ENCODE measurements at regions not wholly inside any gene's neighbourhood (a gene's known extent, or its start where the extent isn't known, plus 50 kb on each side); places are given as distances from the start of the nearest gene placed in this dataset.

DNA sequence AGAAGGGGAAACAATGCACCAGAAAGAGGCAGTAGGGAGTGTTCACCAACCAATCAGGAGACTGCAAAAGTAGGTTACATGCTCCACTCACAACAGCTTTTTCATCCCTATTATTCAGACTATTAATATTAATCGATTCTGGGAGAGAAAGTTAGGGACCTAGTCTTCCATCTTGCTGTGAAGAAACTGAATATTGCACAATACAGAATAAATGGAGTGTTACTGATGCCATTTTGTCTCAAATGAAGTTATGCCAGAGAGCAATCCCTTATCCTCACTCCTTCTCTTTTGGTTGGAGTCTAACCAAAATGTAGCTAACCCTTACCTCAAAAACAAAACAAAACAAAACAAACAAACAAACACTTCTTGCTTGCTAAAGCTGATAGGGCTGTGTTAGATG is 1120.9 kb upstream of the GYPC start:
- no peaks in the 10 kb centered on the region for H3K27me3 Mint-ChIP-seq
- ATAC-seq (no peak), DNase-seq (no peak)
- POLR2A ChIA-PET: no interaction called here
- H3K36me3 Mint-ChIP-seq: no peaks in the 10 kb centered on the region
- no peaks in the 10 kb centered on the region for H3K4me1 Mint-ChIP-seq
- H3K27ac Mint-ChIP-seq: no peak overlapping the region
- no peak overlapping the region for H3K4me3 Mint-ChIP-seq
- H3K9me3 Mint-ChIP-seq: peaks cover 0 to 33% (median 5%) of the 10 kb centered on the region in 9 donors

DNA sequence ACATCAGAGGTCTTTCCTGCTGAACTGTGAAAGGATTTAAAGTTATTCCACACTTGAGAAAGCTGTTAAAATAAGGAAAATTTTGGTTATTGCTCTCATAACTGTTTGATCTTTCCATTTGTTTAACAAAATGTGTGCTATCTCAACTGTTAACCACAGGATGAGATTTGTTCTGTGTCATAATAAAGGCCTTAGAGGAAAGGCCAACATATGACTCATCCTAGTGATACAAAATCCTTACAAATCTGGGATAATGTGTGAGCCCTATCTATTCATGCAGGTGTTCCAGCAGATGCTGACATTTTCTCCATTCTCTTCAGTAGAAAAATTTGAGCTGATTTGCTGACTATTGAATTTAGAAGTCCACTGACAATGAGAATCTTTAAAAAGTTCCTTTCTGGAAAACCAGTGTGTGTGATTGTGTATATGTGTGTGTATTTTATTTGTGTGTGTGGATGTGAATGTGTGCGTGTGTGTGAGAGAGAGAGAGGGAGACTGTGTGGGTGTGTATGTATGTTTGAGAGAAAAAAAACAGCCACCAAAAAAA is 1111.9 kb upstream of the GYPC start:
- H3K36me3 Mint-ChIP-seq: no peaks in the 10 kb centered on the region
- POLR2A ChIA-PET: no interaction called here
- DNase-seq (no peak), ATAC-seq (no peak)
- no peaks in the 10 kb centered on the region for H3K4me1 Mint-ChIP-seq
- H3K27ac Mint-ChIP-seq: no peak overlapping the region
- peaks cover 0 to 30% (median 9%) of the 10 kb centered on the region in 9 donors for H3K9me3 Mint-ChIP-seq
- no peaks in the 10 kb centered on the region for H3K27me3 Mint-ChIP-seq
- no peak overlapping the region for H3K4me3 Mint-ChIP-seq

DNA sequence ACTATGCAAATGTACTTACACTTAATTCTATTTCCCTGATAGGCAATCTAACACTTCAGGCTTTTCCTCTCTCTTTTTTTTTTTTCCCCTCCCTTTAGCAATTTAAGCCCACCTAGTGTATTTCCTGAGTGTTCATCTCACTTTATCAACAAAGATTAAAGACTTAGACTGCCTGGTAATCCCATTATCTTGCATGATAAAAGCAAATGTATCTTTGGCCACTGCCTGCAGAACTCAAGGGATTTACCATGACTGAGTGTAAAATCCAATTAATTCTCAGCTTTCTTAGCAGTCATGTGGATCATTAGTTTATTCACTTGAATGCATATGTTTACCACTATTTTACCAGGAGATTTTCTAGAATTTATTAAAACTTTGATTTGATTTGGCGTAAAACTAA is 1102.2 kb upstream of the GYPC start:
- Mint-ChIP-seq H3K27ac (no peak overlapping the region), H3K27me3 (no peaks in the 10 kb centered on the region), H3K9me3 (peaks cover 0 to 27% (median 7%) of the 10 kb centered on the region in 9 donors), H3K4me3 (no peak overlapping the region), H3K4me1 (no peaks in the 10 kb centered on the region), H3K36me3 (no peaks in the 10 kb centered on the region)
- ATAC-seq (no peak), DNase-seq (no peak)
- POLR2A ChIA-PET: no interaction called here

DNA sequence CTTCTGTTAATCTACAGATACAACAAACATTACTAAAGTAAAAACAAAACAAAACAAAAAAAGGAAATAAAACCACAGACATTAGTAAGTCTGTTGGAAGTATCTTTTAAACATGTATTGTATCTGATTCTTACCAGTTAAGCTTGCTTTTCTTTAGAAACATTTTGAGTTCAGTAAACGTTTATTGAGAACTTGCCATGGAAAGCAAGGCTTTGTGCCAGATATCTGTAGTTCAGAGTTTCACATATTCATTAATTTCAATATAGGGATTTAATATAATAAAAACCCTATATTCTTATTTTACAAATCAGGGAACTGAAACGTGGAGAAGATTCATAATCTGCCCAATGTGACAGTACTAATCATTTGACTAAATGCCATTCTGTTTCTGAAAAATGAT is 1101.0 kb upstream of the GYPC start:
- POLR2A ChIA-PET: no interaction called here
- Mint-ChIP-seq H3K9me3 (peaks cover 0 to 15% (median 2%) of the 10 kb centered on the region in 9 donors), H3K4me1 (no peaks in the 10 kb centered on the region), H3K27me3 (no peaks in the 10 kb centered on the region), H3K36me3 (no peaks in the 10 kb centered on the region), H3K27ac (no peak overlapping the region), H3K4me3 (no peak overlapping the region)
- ATAC-seq (no peak), DNase-seq (no peak)

DNA sequence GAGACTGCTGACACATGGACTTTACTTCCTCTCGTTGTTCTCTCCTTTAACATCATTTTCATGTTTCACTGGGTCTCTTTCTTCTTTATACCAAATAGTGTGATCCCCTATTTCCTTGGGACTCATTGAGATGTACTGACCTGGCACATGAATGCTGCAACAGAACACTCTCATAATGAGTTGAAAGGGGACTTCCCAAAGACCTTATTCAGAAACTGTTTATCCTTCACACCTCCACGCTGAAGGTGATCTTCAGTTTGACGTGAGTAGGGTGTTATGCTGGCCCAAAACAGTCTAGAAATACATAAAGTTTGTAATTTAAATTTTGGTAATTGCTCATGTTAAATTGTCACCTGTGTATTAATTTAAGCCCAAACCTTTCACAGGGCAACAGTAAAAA is 1096.8 kb upstream of the GYPC start:
- Mint-ChIP-seq H3K36me3 (no peaks in the 10 kb centered on the region), H3K27ac (no peak overlapping the region), H3K27me3 (no peaks in the 10 kb centered on the region), H3K4me1 (no peaks in the 10 kb centered on the region), H3K9me3 (peaks cover 0 to 10% (median 3%) of the 10 kb centered on the region in 9 donors), H3K4me3 (no peak overlapping the region)
- POLR2A ChIA-PET: no interaction called here
- no peak for DNase-seq
- no peak for ATAC-seq

DNA sequence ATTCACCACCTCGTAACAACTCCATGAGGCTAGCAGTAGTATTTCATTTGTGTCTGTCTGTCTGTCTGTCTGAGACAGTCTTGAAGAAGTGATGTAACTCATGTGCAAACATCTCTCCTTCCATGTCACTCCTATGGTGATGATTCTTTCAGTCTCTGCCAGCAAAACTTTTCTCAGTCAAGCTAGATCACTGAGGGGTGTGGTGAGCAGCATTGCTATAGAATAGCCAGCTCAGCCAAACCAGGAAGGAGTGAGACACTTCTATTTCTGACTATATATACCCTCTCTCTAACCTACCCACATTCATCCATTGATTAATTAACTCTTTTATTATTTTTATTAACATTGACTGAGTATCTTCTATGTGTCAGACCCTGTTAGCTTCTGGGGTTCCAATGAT is 1095.1 kb upstream of the GYPC start:
- no peak overlapping the region for H3K4me3 Mint-ChIP-seq
- POLR2A ChIA-PET: no interaction called here
- H3K9me3 Mint-ChIP-seq: peaks cover 0 to 10% (median 4%) of the 10 kb centered on the region in 9 donors
- DNase-seq (no peak), ATAC-seq (no peak)
- H3K27me3 Mint-ChIP-seq: no peaks in the 10 kb centered on the region
- H3K27ac Mint-ChIP-seq: no peak overlapping the region
- H3K4me1 Mint-ChIP-seq: no peaks in the 10 kb centered on the region
- H3K36me3 Mint-ChIP-seq: no peaks in the 10 kb centered on the region

DNA sequence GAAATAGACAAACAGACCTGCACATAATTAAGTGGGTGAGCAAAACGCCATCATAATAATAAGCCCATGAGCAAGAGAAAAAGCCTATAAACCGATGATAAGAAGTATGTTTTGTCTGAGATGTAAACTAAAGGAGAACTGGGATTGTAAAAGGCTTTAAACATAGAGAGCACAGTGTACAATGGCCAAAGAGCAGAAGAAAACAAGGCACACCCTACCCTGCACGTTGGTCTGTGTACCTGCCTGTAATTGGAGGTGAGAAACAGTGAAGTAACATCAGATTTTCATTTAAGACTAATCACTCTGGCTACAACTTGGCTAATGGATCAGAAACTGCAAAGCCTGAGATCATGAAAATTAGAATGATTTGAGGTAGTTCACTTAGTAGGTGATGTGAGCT is 1094.7 kb upstream of the GYPC start:
- Mint-ChIP-seq H3K4me1 (no peaks in the 10 kb centered on the region), H3K27ac (no peak overlapping the region), H3K9me3 (peaks cover 0 to 13% (median 4%) of the 10 kb centered on the region in 9 donors), H3K36me3 (no peaks in the 10 kb centered on the region), H3K4me3 (no peak overlapping the region), H3K27me3 (no peaks in the 10 kb centered on the region)
- POLR2A ChIA-PET: no interaction called here
- DNase-seq (no peak), ATAC-seq (no peak)

DNA sequence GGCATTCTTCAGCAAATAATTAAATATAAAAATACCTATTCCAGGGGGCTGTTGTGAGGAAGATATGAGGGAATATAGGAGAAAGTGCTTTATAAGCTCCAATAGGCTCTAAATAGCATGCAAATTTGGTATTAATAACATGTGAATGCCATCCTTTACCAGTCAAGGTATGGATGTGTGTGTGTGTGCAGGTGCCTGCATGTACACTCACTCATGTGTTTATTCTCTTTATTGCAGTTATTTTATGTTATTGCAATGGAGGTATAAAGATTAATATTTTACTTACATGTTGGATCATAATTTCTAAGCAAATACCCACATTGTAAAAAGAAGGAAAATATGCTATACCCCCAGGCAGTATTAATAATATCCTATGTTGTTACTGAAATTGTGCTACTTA is 1093.0 kb upstream of the GYPC start:
- Mint-ChIP-seq H3K27ac (no peak overlapping the region), H3K36me3 (no peaks in the 10 kb centered on the region)

DNA sequence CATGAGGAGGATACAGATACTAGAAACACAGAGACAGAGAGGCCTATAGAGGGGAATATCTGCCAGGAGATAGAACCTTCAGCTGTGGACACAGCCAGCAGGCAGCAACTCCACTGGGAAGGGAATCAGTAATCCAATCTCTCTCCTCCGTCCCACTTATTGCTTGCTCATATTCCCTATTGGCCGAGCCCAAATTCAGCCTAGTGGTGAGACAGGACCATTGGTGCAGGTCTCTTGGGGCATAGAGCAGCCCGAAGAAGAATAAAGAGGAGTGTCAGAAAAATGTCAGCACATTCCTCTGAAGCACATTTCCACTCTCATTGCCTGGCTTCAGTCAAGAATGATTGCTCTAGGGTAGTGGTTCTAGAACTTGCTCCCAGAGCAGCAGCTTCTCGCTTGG is 1091.5 kb upstream of the GYPC start:
- DNase-seq (no peak), ATAC-seq (no peak)
- Mint-ChIP-seq H3K27me3 (peaks cover 0 to 3% (median 0%) of the 10 kb centered on the region in 5 donors), H3K27ac (no peak overlapping the region), H3K4me1 (no peaks in the 10 kb centered on the region), H3K36me3 (no peaks in the 10 kb centered on the region), H3K9me3 (peaks cover 0 to 20% (median 4%) of the 10 kb centered on the region in 9 donors), H3K4me3 (no peak overlapping the region)
- POLR2A ChIA-PET: no interaction called here

More for the DNA sequence above, 1093.0 kb upstream of the GYPC start:
- DNase-seq (no peak), ATAC-seq (no peak)
- Mint-ChIP-seq H3K4me3 (no peak overlapping the region), H3K4me1 (no peaks in the 10 kb centered on the region), H3K27me3 (no peaks in the 10 kb centered on the region), H3K9me3 (peaks cover 0 to 19% (median 4%) of the 10 kb centered on the region in 9 donors)
- POLR2A ChIA-PET: no interaction called here

DNA sequence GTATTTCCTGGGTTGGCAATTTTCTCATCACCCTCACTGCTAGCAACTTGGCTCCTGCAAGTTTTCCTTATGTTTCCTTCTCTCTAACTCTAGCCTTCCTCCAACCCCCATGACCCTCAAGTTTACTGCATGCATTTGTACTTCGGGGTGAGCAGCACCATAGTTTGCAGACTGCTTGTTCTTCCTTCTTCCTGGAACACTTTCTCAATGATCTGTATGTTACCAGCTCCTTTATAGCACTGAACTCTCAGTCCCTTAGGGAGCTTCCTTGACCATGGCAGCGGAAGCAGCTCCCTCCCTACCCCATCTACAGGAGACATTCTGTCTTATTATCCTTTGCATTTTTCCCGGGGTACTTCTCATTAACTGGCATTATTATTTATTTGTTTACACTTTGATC is 1089.5 kb upstream of the GYPC start:
- POLR2A ChIA-PET: no interaction called here
- H3K27ac Mint-ChIP-seq: no peak overlapping the region
- H3K36me3 Mint-ChIP-seq: no peaks in the 10 kb centered on the region
- H3K4me3 Mint-ChIP-seq: no peak overlapping the region
- peaks cover 0 to 21% (median 5%) of the 10 kb centered on the region in 9 donors for H3K9me3 Mint-ChIP-seq
- no peak for ATAC-seq
- no peak for DNase-seq
- peaks cover 0 to 4% (median 0%) of the 10 kb centered on the region in 5 donors for H3K27me3 Mint-ChIP-seq
- no peaks in the 10 kb centered on the region for H3K4me1 Mint-ChIP-seq

DNA sequence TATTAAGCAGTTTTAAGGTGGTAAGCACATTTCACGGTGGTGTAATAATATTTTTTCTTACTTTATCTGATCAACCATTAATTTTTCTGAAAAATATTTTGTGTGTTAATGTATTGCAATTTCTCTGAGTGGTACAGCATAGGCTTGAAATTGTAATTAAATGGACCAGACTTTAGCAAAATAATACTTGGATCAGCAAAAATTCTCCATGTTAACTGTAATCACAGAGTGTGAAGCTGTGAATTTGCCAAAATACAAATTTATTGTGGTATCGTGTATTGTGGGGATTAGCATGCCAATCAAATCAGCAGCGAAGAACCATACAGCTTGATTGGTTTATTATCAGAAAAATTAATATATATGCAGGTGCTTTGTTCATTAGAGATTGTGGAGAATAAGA is 1088.9 kb upstream of the GYPC start:
- POLR2A ChIA-PET: no interaction called here
- ATAC-seq (no peak), DNase-seq (no peak)
- H3K9me3 Mint-ChIP-seq: peaks cover 0 to 20% (median 5%) of the 10 kb centered on the region in 9 donors
- no peaks in the 10 kb centered on the region for H3K4me1 Mint-ChIP-seq
- H3K36me3 Mint-ChIP-seq: no peaks in the 10 kb centered on the region
- no peak overlapping the region for H3K27ac Mint-ChIP-seq
- H3K4me3 Mint-ChIP-seq: no peak overlapping the region
- H3K27me3 Mint-ChIP-seq: peaks cover 0 to 4% (median 0%) of the 10 kb centered on the region in 5 donors

DNA sequence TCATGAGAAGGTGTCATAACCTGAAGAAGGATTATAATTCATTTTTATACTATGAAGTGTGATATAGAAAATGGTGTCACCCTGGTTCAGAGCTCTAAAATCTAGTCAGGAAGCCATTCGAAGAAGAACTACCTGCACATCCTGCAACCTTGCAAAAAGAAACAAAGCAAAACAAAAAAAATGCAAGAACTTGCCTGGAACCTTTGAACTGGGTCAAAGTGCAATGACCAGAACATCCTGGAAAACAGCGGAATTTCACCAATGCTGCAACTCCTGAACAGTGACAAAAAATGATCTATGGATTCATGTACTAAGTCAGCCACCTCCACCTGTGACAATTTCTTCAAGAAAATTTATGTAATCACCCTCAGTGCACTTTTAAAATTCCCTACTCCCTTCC is 1083.3 kb upstream of the GYPC start:
- Mint-ChIP-seq H3K36me3 (no peaks in the 10 kb centered on the region), H3K9me3 (peaks cover 0 to 11% (median 0%) of the 10 kb centered on the region in 9 donors), H3K4me1 (no peaks in the 10 kb centered on the region), H3K27me3 (peaks cover 0 to 4% (median 0%) of the 10 kb centered on the region in 5 donors), H3K4me3 (no peak overlapping the region), H3K27ac (no peak overlapping the region)
- DNase-seq (no peak), ATAC-seq (no peak)
- POLR2A ChIA-PET: no interaction called here

DNA sequence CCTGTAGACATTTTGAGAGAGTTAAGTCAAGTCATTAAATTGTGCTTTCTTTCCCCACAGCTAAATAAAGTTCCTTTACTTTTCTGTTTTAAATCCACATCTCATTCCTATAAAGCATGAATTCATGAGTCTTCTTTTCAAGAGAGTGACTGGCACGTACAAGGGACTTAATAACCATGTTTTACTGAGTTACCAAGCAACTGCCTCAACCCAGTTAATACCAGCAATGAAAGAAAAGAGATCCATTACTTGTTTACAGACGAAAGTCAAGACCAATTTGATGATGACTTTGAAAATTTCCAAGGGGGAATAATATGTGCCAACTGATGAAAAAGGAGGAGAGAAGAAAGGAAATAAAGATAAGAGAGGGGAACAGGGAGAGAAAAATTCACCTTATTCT is 1082.5 kb upstream of the GYPC start:
- Mint-ChIP-seq H3K4me3 (no peak overlapping the region), H3K27ac (no peak overlapping the region), H3K27me3 (peaks cover 0 to 4% (median 0%) of the 10 kb centered on the region in 5 donors), H3K4me1 (no peaks in the 10 kb centered on the region), H3K36me3 (no peaks in the 10 kb centered on the region), H3K9me3 (peaks cover 0 to 7% (median 0%) of the 10 kb centered on the region in 9 donors)
- DNase-seq: no peak
- ATAC-seq: no peak
- POLR2A ChIA-PET: no interaction called here

DNA sequence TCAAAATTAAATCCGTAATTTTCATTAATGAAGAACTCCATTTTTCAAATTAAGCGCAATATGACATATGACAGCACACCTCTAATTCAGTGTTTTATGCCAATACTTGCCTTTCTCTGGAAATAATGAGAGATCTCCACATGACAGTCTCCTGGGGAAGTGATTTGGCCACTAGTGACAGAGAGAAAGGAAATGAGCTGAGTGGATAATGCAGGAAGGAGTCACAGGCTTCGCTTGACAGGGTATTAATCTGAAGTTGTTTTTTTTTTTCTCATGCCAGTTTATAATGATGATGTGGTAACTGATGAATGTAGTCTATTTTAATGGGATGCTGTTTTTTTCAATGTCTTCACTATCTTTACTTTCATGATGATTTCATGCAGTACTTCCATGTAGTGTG is 1079.4 kb upstream of the GYPC start:
- H3K27ac Mint-ChIP-seq: no peak overlapping the region
- H3K36me3 Mint-ChIP-seq: no peaks in the 10 kb centered on the region
- POLR2A ChIA-PET: no interaction called here
- peaks cover 0 to 2% (median 0%) of the 10 kb centered on the region in 5 donors for H3K27me3 Mint-ChIP-seq
- no peak overlapping the region for H3K4me3 Mint-ChIP-seq
- no peaks in the 10 kb centered on the region for H3K4me1 Mint-ChIP-seq
- no peak for DNase-seq
- no peak for ATAC-seq
- peaks cover 0 to 5% (median 0%) of the 10 kb centered on the region in 9 donors for H3K9me3 Mint-ChIP-seq

All from naive thymus-derived CD8-positive, alpha-beta T cell (primary cell).